ENCODE measurements at regions not wholly inside any gene's neighbourhood (a gene's known extent, or its start where the extent isn't known, plus 50 kb on each side); places are given as distances from the start of the nearest gene placed in this dataset.

GRCh38 chr18:44117821-44118220, 562.9 kb upstream of the SETBP1 start:
- Histone ChIP-seq H3K9me3 (ENCODE audit: control insufficient read depth in 1 of 2, low read length in 2 of 2) (no peaks in the 10 kb centered on the region), H3K36me3 (ENCODE audit: control insufficient read depth in 1 of 2, insufficient read depth in 2 of 2, low read length in 2 of 2) (no peaks in the 10 kb centered on the region), H3K27ac (ENCODE audit: low read depth, low read length) (no peak overlapping the region), H3K27me3 (ENCODE audit: control insufficient read depth in 1 of 2, insufficient read depth in 2 of 2, low read length in 2 of 2) (no peaks in the 10 kb centered on the region), H3K4me3 (ENCODE audit: low read depth in 1 of 2, low read length in 2 of 2) (no peak overlapping the region), H3K9ac (ENCODE audit: low read depth in 1 of 2, low read length in 2 of 2) (no peak overlapping the region), H3K4me1 (ENCODE audit: control insufficient read depth in 1 of 2, insufficient read depth in 2 of 2, low read length in 2 of 2) (peaks cover 0 to 10% of the 10 kb centered on the region in 2 donors)

DNA sequence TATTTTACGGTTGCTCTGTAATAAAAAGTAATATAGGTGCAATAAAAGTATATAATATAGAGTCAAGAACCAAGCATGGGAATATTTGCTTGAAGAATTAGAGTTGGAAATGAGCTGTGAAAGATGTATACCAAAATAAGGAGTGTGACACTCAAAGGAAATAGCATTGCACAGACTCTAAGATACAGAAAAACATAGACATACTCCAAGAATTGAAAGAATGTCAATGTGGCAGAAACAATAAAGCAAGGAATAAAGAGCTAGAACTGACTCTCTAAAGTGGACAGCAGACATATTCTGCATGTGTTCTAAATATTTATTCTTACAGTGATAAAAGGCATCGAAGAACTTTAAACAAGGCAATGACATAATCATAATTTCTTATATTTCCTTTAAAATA, 561.1 kb upstream of the SETBP1 start:
- H3K9me3 ChIP-seq (ENCODE audit: control insufficient read depth in 1 of 2, low read length in 2 of 2), result no peaks in the 10 kb centered on the region
- no peak overlapping the region for H3K9ac ChIP-seq (ENCODE audit: low read depth in 1 of 2, low read length in 2 of 2)
- no peaks in the 10 kb centered on the region for H3K27me3 ChIP-seq (ENCODE audit: control insufficient read depth in 1 of 2, insufficient read depth in 2 of 2, low read length in 2 of 2)
- H3K36me3 ChIP-seq (ENCODE audit: control insufficient read depth in 1 of 2, insufficient read depth in 2 of 2, low read length in 2 of 2), result no peaks in the 10 kb centered on the region
- peaks cover 0 to 10% of the 10 kb centered on the region in 2 donors for H3K4me1 ChIP-seq (ENCODE audit: control insufficient read depth in 1 of 2, insufficient read depth in 2 of 2, low read length in 2 of 2)
- no peak overlapping the region for H3K27ac ChIP-seq (ENCODE audit: low read depth, low read length)
- H3K4me3 ChIP-seq (ENCODE audit: low read depth in 1 of 2, low read length in 2 of 2), result no peak overlapping the region

- H3K27ac ChIP-seq (ENCODE audit: low read depth, low read length), result no peak overlapping the region
- H3K36me3 ChIP-seq (ENCODE audit: control insufficient read depth in 1 of 2, insufficient read depth in 2 of 2, low read length in 2 of 2), result no peaks in the 10 kb centered on the region
- no peaks in the 10 kb centered on the region for H3K9me3 ChIP-seq (ENCODE audit: control insufficient read depth in 1 of 2, low read length in 2 of 2)
- H3K4me1 ChIP-seq (ENCODE audit: control insufficient read depth in 1 of 2, insufficient read depth in 2 of 2, low read length in 2 of 2), result peaks cover 0 to 10% of the 10 kb centered on the region in 2 donors
- no peak overlapping the region for H3K9ac ChIP-seq (ENCODE audit: low read depth in 1 of 2, low read length in 2 of 2)
- no peaks in the 10 kb centered on the region for H3K27me3 ChIP-seq (ENCODE audit: control insufficient read depth in 1 of 2, insufficient read depth in 2 of 2, low read length in 2 of 2)
- no peak overlapping the region for H3K4me3 ChIP-seq (ENCODE audit: low read depth in 1 of 2, low read length in 2 of 2)
Observed at GRCh38 chr18:44123743-44124142, 556.9 kb upstream of the SETBP1 start.

DNA sequence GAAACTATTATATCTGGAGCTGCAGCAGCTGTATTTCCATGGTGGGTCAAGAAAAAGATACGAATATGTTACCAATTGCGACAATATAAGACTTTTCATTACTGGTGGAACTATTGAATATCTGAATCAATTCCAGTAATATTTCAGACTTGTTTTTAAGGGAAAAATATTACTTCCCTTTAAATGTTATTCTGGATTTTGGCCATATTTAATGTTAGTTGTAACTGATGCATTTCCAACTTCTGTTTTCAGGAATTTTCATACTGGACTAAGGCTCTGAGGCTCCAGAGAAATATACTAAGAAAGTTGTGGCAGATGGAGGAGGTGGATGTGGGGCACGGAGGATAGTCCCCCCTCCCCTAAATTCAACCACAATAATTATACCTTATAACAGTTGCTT, 555.2 kb upstream of the SETBP1 start:
- H3K36me3 ChIP-seq (ENCODE audit: control insufficient read depth in 1 of 2, insufficient read depth in 2 of 2, low read length in 2 of 2), result no peaks in the 10 kb centered on the region
- no peaks in the 10 kb centered on the region for H3K27me3 ChIP-seq (ENCODE audit: control insufficient read depth in 1 of 2, insufficient read depth in 2 of 2, low read length in 2 of 2)
- no peak overlapping the region for H3K9ac ChIP-seq (ENCODE audit: low read depth in 1 of 2, low read length in 2 of 2)
- H3K4me3 ChIP-seq (ENCODE audit: low read depth in 1 of 2, low read length in 2 of 2), result no peak overlapping the region
- H3K4me1 ChIP-seq (ENCODE audit: control insufficient read depth in 1 of 2, insufficient read depth in 2 of 2, low read length in 2 of 2), result peaks cover 0 to 1% of the 10 kb centered on the region in 2 donors
- H3K27ac ChIP-seq (ENCODE audit: low read depth, low read length), result no peak overlapping the region
- no peaks in the 10 kb centered on the region for H3K9me3 ChIP-seq (ENCODE audit: control insufficient read depth in 1 of 2, low read length in 2 of 2)

DNA sequence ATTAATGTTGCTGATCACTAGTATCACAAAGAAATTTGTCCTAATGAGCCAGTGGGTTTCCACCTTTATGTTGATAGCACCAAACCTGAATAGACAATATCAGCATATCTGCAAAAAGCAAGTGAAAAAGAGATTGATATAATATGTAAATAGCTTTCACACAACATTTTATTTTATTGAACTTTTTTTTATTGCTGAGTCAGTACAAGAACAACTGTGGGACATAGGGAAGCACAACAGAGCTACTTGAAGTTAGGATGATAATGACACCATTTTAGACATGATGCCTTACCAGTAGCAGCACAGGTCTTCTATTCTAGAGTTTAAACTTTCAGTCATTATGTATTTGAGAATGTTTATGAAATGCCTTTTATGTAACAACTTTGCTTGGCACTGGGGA, 554.1 kb upstream of the SETBP1 start:
- no peaks in the 10 kb centered on the region for H3K9me3 ChIP-seq (ENCODE audit: control insufficient read depth in 1 of 2, low read length in 2 of 2)

DNA sequence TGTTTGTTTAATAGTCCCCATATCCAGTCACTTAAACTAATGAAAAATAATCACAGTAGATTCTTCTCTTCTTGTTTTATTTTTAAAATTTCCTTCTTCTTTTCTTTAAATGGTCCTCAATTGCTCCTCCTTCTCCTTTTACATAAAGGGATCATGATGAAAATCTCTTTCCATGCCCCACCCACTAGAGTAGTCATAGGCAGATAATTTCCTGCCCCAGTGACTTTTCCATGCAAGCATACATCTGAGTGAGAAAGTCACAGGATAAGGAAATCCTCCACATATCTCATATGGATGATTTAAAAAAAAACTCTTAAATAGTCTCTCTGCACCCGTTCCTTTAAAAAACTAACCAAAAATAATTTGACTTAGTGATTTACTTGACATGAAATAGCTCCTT, 552.3 kb upstream of the SETBP1 start:
- Histone ChIP-seq H3K27me3 (ENCODE audit: control insufficient read depth in 1 of 2, insufficient read depth in 2 of 2, low read length in 2 of 2) (no peaks in the 10 kb centered on the region), H3K27ac (ENCODE audit: low read depth, low read length) (no peak overlapping the region), H3K4me3 (ENCODE audit: low read depth in 1 of 2, low read length in 2 of 2) (no peak overlapping the region), H3K9me3 (ENCODE audit: control insufficient read depth in 1 of 2, low read length in 2 of 2) (no peaks in the 10 kb centered on the region), H3K36me3 (ENCODE audit: control insufficient read depth in 1 of 2, insufficient read depth in 2 of 2, low read length in 2 of 2) (no peaks in the 10 kb centered on the region), H3K9ac (ENCODE audit: low read depth in 1 of 2, low read length in 2 of 2) (no peak overlapping the region), H3K4me1 (ENCODE audit: control insufficient read depth in 1 of 2, insufficient read depth in 2 of 2, low read length in 2 of 2) (no peaks in the 10 kb centered on the region)

More for the DNA sequence above, 554.1 kb upstream of the SETBP1 start:
- Histone ChIP-seq H3K27me3 (ENCODE audit: control insufficient read depth in 1 of 2, insufficient read depth in 2 of 2, low read length in 2 of 2) (no peaks in the 10 kb centered on the region), H3K27ac (ENCODE audit: low read depth, low read length) (no peak overlapping the region), H3K9ac (ENCODE audit: low read depth in 1 of 2, low read length in 2 of 2) (no peak overlapping the region), H3K36me3 (ENCODE audit: control insufficient read depth in 1 of 2, insufficient read depth in 2 of 2, low read length in 2 of 2) (no peaks in the 10 kb centered on the region), H3K4me1 (ENCODE audit: control insufficient read depth in 1 of 2, insufficient read depth in 2 of 2, low read length in 2 of 2) (no peaks in the 10 kb centered on the region), H3K4me3 (ENCODE audit: low read depth in 1 of 2, low read length in 2 of 2) (no peak overlapping the region)

GRCh38 chr18:44130376-44130942, 550.2 kb upstream of the SETBP1 start:
- Histone ChIP-seq H3K36me3 (ENCODE audit: control insufficient read depth in 1 of 2, insufficient read depth in 2 of 2, low read length in 2 of 2) (no peaks in the 10 kb centered on the region), H3K27me3 (ENCODE audit: control insufficient read depth in 1 of 2, insufficient read depth in 2 of 2, low read length in 2 of 2) (no peaks in the 10 kb centered on the region), H3K9me3 (ENCODE audit: control insufficient read depth in 1 of 2, low read length in 2 of 2) (no peaks in the 10 kb centered on the region), H3K9ac (ENCODE audit: low read depth in 1 of 2, low read length in 2 of 2) (no peak overlapping the region), H3K4me3 (ENCODE audit: low read depth in 1 of 2, low read length in 2 of 2) (no peak overlapping the region), H3K4me1 (ENCODE audit: control insufficient read depth in 1 of 2, insufficient read depth in 2 of 2, low read length in 2 of 2) (no peaks in the 10 kb centered on the region), H3K27ac (ENCODE audit: low read depth, low read length) (no peak overlapping the region)

DNA sequence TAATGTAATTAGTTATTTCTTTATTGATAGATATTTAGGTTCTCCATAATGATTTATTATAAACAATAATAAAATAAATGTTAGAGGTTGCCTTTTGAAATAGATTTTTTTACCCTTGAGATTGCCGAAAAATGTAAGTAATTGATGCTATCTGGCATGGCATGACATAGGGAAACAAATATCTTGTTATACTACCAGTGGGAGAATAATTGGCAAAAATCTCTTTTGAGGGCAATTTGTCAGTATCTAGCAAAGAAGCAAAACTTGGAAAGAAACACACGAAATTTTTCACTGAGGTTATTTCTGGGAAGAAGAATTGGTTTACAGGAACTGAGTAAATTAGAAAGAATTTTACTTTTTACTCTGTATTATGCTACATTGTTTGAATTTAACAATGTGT, 547.2 kb upstream of the SETBP1 start:
- Histone ChIP-seq H3K27me3 (ENCODE audit: control insufficient read depth in 1 of 2, insufficient read depth in 2 of 2, low read length in 2 of 2) (no peaks in the 10 kb centered on the region), H3K9ac (ENCODE audit: low read depth in 1 of 2, low read length in 2 of 2) (no peak overlapping the region), H3K4me1 (ENCODE audit: control insufficient read depth in 1 of 2, insufficient read depth in 2 of 2, low read length in 2 of 2) (no peaks in the 10 kb centered on the region), H3K36me3 (ENCODE audit: control insufficient read depth in 1 of 2, insufficient read depth in 2 of 2, low read length in 2 of 2) (no peaks in the 10 kb centered on the region), H3K27ac (ENCODE audit: low read depth, low read length) (no peak overlapping the region), H3K9me3 (ENCODE audit: control insufficient read depth in 1 of 2, low read length in 2 of 2) (no peaks in the 10 kb centered on the region), H3K4me3 (ENCODE audit: low read depth in 1 of 2, low read length in 2 of 2) (no peak overlapping the region)

DNA sequence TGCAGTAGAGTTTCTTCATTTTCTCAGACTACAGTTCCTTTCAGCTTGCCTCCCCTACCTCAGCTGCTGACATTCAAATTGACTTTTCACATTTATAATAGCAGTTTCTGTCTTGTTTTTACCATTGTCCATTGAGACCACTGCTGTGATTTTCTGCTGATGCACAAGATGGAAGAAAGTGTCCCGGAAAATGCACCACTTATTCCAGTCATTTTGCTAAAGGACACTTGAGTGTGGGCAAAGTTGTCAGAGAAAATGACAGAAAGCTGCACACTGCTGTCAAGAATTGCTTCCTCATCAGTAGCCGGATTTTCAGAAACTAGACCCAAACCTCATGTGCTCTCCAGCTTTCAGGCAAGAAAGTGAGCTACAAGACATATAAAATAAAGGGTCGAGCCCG, 546.2 kb upstream of the SETBP1 start:
- Histone ChIP-seq H3K27me3 (ENCODE audit: control insufficient read depth in 1 of 2, insufficient read depth in 2 of 2, low read length in 2 of 2) (no peaks in the 10 kb centered on the region), H3K9me3 (ENCODE audit: control insufficient read depth in 1 of 2, low read length in 2 of 2) (no peaks in the 10 kb centered on the region)

GRCh38 chr18:44135741-44136140, 544.9 kb upstream of the SETBP1 start:
- Histone ChIP-seq H3K4me1 (ENCODE audit: control insufficient read depth in 1 of 2, insufficient read depth in 2 of 2, low read length in 2 of 2) (no peaks in the 10 kb centered on the region), H3K27me3 (ENCODE audit: control insufficient read depth in 1 of 2, insufficient read depth in 2 of 2, low read length in 2 of 2) (no peaks in the 10 kb centered on the region), H3K9me3 (ENCODE audit: control insufficient read depth in 1 of 2, low read length in 2 of 2) (no peaks in the 10 kb centered on the region), H3K36me3 (ENCODE audit: control insufficient read depth in 1 of 2, insufficient read depth in 2 of 2, low read length in 2 of 2) (no peaks in the 10 kb centered on the region), H3K9ac (ENCODE audit: low read depth in 1 of 2, low read length in 2 of 2) (no peak overlapping the region), H3K27ac (ENCODE audit: low read depth, low read length) (no peak overlapping the region), H3K4me3 (ENCODE audit: low read depth in 1 of 2, low read length in 2 of 2) (no peak overlapping the region)

More for the DNA sequence above, 546.2 kb upstream of the SETBP1 start:
- Histone ChIP-seq H3K4me3 (ENCODE audit: low read depth in 1 of 2, low read length in 2 of 2) (no peak overlapping the region), H3K27ac (ENCODE audit: low read depth, low read length) (no peak overlapping the region), H3K9ac (ENCODE audit: low read depth in 1 of 2, low read length in 2 of 2) (no peak overlapping the region), H3K4me1 (ENCODE audit: control insufficient read depth in 1 of 2, insufficient read depth in 2 of 2, low read length in 2 of 2) (no peaks in the 10 kb centered on the region), H3K36me3 (ENCODE audit: control insufficient read depth in 1 of 2, insufficient read depth in 2 of 2, low read length in 2 of 2) (no peaks in the 10 kb centered on the region)

DNA sequence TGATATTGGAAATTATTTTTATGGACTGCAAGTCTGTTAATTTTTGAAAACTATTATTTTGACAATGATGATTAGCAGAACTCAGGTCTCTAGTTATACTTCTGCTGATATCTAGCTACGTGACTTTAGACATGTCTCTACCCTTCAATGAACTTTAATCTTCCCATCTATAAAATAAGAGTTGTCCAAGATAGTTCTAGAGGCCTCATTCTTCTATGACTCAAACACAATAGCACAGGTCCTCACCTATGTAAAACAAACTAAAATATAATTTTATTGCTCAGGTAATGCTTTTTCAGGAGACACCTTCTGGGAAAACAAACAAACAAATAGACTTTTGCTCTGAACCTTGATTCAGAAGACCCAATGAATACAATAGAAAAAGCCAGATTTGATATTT, 544.4 kb upstream of the SETBP1 start:
- H3K27me3 ChIP-seq (ENCODE audit: control insufficient read depth in 1 of 2, insufficient read depth in 2 of 2, low read length in 2 of 2), result no peaks in the 10 kb centered on the region

More for the DNA sequence above, 544.4 kb upstream of the SETBP1 start:
- H3K9ac ChIP-seq (ENCODE audit: low read depth in 1 of 2, low read length in 2 of 2), result no peak overlapping the region
- H3K4me3 ChIP-seq (ENCODE audit: low read depth in 1 of 2, low read length in 2 of 2), result no peak overlapping the region
- no peaks in the 10 kb centered on the region for H3K9me3 ChIP-seq (ENCODE audit: control insufficient read depth in 1 of 2, low read length in 2 of 2)
- no peaks in the 10 kb centered on the region for H3K4me1 ChIP-seq (ENCODE audit: control insufficient read depth in 1 of 2, insufficient read depth in 2 of 2, low read length in 2 of 2)
- no peak overlapping the region for H3K27ac ChIP-seq (ENCODE audit: low read depth, low read length)
- H3K36me3 ChIP-seq (ENCODE audit: control insufficient read depth in 1 of 2, insufficient read depth in 2 of 2, low read length in 2 of 2), result no peaks in the 10 kb centered on the region

Data from duodenal mucosa (tissue), 2 donors.